ENCODE measurements at regions not wholly inside any gene's neighbourhood (a gene's known extent, or its start where the extent isn't known, plus 50 kb on each side); places are given as distances from the start of the nearest gene placed in this dataset.

GRCh38 chr1:90856463-90857007 lies 139.4 kb upstream of the BARHL2 start:
- TF ChIP-seq CTCF (IDR thresholded peaks at IDR 0.05; ENCODE audit: borderline replicate concordance, extremely low read depth, low read length, poor library complexity, severe bottlenecking) (no peak), EZH2 (IDR thresholded peaks at IDR 0.05; ENCODE audit: borderline replicate concordance, low read depth, low read length, severe bottlenecking) (no peak)

Data from DND-41 (cell line).